ENCODE measurements at regions not wholly inside any gene's neighbourhood (a gene's known extent, or its start where the extent isn't known, plus 50 kb on each side); places are given as distances from the start of the nearest gene placed in this dataset.

DNA sequence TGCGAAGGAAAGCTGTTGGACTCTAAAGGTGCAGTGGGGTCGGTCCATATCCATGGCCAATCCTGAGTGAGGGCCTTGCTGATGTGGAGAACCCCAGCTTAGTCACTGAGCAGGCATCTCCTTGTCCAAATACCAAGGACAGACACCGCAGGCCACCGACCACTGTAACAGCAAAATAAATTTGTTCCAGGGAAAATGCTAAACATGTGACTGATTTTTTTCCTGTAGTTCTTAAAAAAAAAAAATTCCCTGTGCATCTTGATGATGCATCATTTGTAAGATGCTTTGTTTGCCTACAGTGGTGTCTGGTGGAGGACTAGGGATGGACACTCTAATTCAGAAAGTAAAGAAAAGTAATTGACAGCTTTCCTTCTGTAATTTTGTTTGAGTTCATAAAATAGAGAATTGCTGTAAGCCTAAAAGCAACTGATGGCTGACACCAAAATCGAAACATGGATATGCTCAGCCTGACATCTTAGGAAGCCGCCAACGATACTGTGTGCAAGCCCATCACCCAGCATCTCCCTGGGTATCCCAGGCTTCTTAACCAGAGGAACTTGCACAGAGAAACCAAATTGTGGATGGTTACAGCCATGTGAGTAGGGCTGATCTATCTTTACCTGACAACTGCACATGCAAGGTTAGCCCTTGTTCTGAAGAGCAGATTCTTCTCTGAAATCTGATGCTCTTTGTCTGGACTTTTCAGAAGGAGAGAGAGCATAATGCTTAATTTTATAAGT is 188.6 kb downstream of the ARL4C start:
- DNase-seq (ENCODE audit: low read depth in 2 of 2), result peak in 1 of 2 donors; percentile 72
- H4K20me1 ChIP-seq (ENCODE audit: control insufficient read depth, extremely low read depth, insufficient read depth, low read length), result no peaks in the 10 kb centered on the region
- H3K4me3 ChIP-seq (replicated peaks in 1 of 4; ENCODE audit: control extremely low read depth in 1 of 4, insufficient read depth in 1 of 4, low read depth in 3 of 4, low read length in 4 of 4), result no peak overlapping the region
- no peaks in the 10 kb centered on the region for H3K9me3 ChIP-seq (ENCODE audit: control insufficient read depth, insufficient read depth, low read depth, low read length)
- H3K4me1 ChIP-seq (ENCODE audit: control insufficient read depth, extremely low read depth, insufficient read depth, low read length), result peaks cover 3% of the 10 kb centered on the region
- no peak for TF ChIP-seq EZH2 (IDR thresholded peaks at IDR 0.05; ENCODE audit: low read length, missing control alignments)
- TF ChIP-seq, protein P1, sequence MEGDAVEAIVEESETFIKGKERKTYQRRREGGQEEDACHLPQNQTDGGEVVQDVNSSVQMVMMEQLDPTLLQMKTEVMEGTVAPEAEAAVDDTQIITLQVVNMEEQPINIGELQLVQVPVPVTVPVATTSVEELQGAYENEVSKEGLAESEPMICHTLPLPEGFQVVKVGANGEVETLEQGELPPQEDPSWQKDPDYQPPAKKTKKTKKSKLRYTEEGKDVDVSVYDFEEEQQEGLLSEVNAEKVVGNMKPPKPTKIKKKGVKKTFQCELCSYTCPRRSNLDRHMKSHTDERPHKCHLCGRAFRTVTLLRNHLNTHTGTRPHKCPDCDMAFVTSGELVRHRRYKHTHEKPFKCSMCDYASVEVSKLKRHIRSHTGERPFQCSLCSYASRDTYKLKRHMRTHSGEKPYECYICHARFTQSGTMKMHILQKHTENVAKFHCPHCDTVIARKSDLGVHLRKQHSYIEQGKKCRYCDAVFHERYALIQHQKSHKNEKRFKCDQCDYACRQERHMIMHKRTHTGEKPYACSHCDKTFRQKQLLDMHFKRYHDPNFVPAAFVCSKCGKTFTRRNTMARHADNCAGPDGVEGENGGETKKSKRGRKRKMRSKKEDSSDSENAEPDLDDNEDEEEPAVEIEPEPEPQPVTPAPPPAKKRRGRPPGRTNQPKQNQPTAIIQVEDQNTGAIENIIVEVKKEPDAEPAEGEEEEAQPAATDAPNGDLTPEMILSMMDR (conservative IDR thresholded peaks at IDR 0.05 in 1 of 2, IDR thresholded peaks at IDR 0.05 in 1 of 2; ENCODE audit: low read depth in 1 of 2, low read length in 2 of 2), result no peak
- H3K27ac ChIP-seq (ENCODE audit: insufficient read depth, low read length), result no peak overlapping the region
- H3K79me2 ChIP-seq (ENCODE audit: control insufficient read depth, insufficient read depth, low read length), result no peaks in the 10 kb centered on the region
- H3K9ac ChIP-seq (ENCODE audit: insufficient read depth, low read length), result no peak overlapping the region
- H3K36me3 ChIP-seq (ENCODE audit: control insufficient read depth, insufficient read depth, low read length), result no peaks in the 10 kb centered on the region
- H3K4me2 ChIP-seq (ENCODE audit: extremely low read depth, insufficient read depth, low read length), result no peak overlapping the region
- H3K27me3 ChIP-seq (ENCODE audit: control insufficient read depth, insufficient read depth, low read length), result no peaks in the 10 kb centered on the region
- no peak overlapping the region for H2AFZ ChIP-seq (ENCODE audit: low read length)

- Histone ChIP-seq H3K4me2 (ENCODE audit: extremely low read depth, insufficient read depth, low read length) (no peak overlapping the region), H3K4me3 (replicated peaks in 1 of 4; ENCODE audit: control extremely low read depth in 1 of 4, insufficient read depth in 1 of 4, low read depth in 3 of 4, low read length in 4 of 4) (no peak overlapping the region), H4K20me1 (ENCODE audit: control insufficient read depth, extremely low read depth, insufficient read depth, low read length) (no peaks in the 10 kb centered on the region), H3K27ac (ENCODE audit: insufficient read depth, low read length) (no peak overlapping the region), H3K36me3 (ENCODE audit: control insufficient read depth, insufficient read depth, low read length) (no peaks in the 10 kb centered on the region), H3K9ac (ENCODE audit: insufficient read depth, low read length) (no peak overlapping the region), H3K4me1 (ENCODE audit: control insufficient read depth, extremely low read depth, insufficient read depth, low read length) (peaks cover 3% of the 10 kb centered on the region), H3K27me3 (ENCODE audit: control insufficient read depth, insufficient read depth, low read length) (no peaks in the 10 kb centered on the region), H3K9me3 (ENCODE audit: control insufficient read depth, insufficient read depth, low read depth, low read length) (no peaks in the 10 kb centered on the region), H2AFZ (ENCODE audit: low read length) (no peak overlapping the region), H3K79me2 (ENCODE audit: control insufficient read depth, insufficient read depth, low read length) (no peaks in the 10 kb centered on the region)
- DNase-seq (ENCODE audit: low read depth in 2 of 2), result no peak
- TF ChIP-seq EZH2 (IDR thresholded peaks at IDR 0.05; ENCODE audit: low read length, missing control alignments), result no peak
- TF ChIP-seq, protein P1 (conservative IDR thresholded peaks at IDR 0.05 in 1 of 2, IDR thresholded peaks at IDR 0.05 in 1 of 2; ENCODE audit: low read depth in 1 of 2, low read length in 2 of 2), result no peak
Observed at GRCh38 chr2:234307322-234307961, 189.4 kb downstream of the ARL4C start.

GRCh38 chr2:234306426-234307173 is 190.3 kb downstream of the ARL4C start:
- H3K27me3 ChIP-seq (ENCODE audit: control insufficient read depth, insufficient read depth, low read length), result no peaks in the 10 kb centered on the region
- no peak overlapping the region for H2AFZ ChIP-seq (ENCODE audit: low read length)
- no peak for DNase-seq (ENCODE audit: low read depth in 2 of 2)
- no peaks in the 10 kb centered on the region for H4K20me1 ChIP-seq (ENCODE audit: control insufficient read depth, extremely low read depth, insufficient read depth, low read length)
- no peak overlapping the region for H3K27ac ChIP-seq (ENCODE audit: insufficient read depth, low read length)
- H3K4me3 ChIP-seq (replicated peaks in 1 of 4; ENCODE audit: control extremely low read depth in 1 of 4, insufficient read depth in 1 of 4, low read depth in 3 of 4, low read length in 4 of 4), result no peak overlapping the region
- no peaks in the 10 kb centered on the region for H3K9me3 ChIP-seq (ENCODE audit: control insufficient read depth, insufficient read depth, low read depth, low read length)
- H3K79me2 ChIP-seq (ENCODE audit: control insufficient read depth, insufficient read depth, low read length), result no peaks in the 10 kb centered on the region
- no peak overlapping the region for H3K4me2 ChIP-seq (ENCODE audit: extremely low read depth, insufficient read depth, low read length)
- TF ChIP-seq EZH2 (IDR thresholded peaks at IDR 0.05; ENCODE audit: low read length, missing control alignments), result no peak
- TF ChIP-seq, protein P1 (conservative IDR thresholded peaks at IDR 0.05 in 1 of 2, IDR thresholded peaks at IDR 0.05 in 1 of 2; ENCODE audit: low read depth in 1 of 2, low read length in 2 of 2), result no peak
- H3K36me3 ChIP-seq (ENCODE audit: control insufficient read depth, insufficient read depth, low read length), result no peaks in the 10 kb centered on the region
- no peak overlapping the region for H3K9ac ChIP-seq (ENCODE audit: insufficient read depth, low read length)
- peaks cover 4% of the 10 kb centered on the region for H3K4me1 ChIP-seq (ENCODE audit: control insufficient read depth, extremely low read depth, insufficient read depth, low read length)

Data from fibroblast of lung (primary cell).